Natural killer cell (primary cell): ENCODE measurements at regions not wholly inside any gene's neighbourhood (a gene's known extent, or its start where the extent isn't known, plus 50 kb on each side); places are given as distances from the start of the nearest gene placed in this dataset.

Source experiments
- ATAC-seq, 3 donors: fragments of 150-1000 bp in 2 of 3; fragments of 200-7000 bp in 1 of 3; cut with Tn5 transposase; 1 replicate in 1 of 3; 2 replicates in 2 of 3; pipeline ENCODE4 v1.10.0; 2021; ENCODE audit warnings: mild to moderate bottlenecking in 2 of 3, moderate library complexity in 2 of 3
- DNase-seq, 2 donors: peaks; one replicate each; pipeline versions ENCODE4 v3.0.0 to v3.0.0-alpha.2; 2013 to 2021; ENCODE audit warnings: mixed read lengths in 1 of 2
- H3K27ac ChIP-seq: one replicate; pipeline ENCODE4 v1.5.1; 2013; ENCODE audit warnings: mild to moderate bottlenecking, low read length
- H3K27me3 ChIP-seq: one replicate; pipeline ENCODE4 v1.6.1; 2013; ENCODE audit warnings: low read length; ENCODE audit not compliant: control insufficient read depth, insufficient read depth
- H3K36me3 ChIP-seq: one replicate; pipeline ENCODE4 v1.6.1; 2013; ENCODE audit warnings: low read length; ENCODE audit not compliant: control insufficient read depth, insufficient read depth
- H3K4me1 ChIP-seq: one replicate; pipeline ENCODE4 v1.6.1; 2013; ENCODE audit warnings: low read length; ENCODE audit not compliant: control insufficient read depth, insufficient read depth
- H3K4me3 ChIP-seq: one replicate; pipeline ENCODE4 v1.5.1; 2013; ENCODE audit warnings: low read length
- H3K9me3 ChIP-seq: one replicate; pipeline ENCODE4 v1.6.1; 2013; ENCODE audit warnings: low read length; ENCODE audit not compliant: control insufficient read depth, insufficient read depth
- H3K27ac Mint-ChIP-seq, 2 donors: one replicate each; pipeline ENCODE4 v1.8.0; 2022; ENCODE audit warnings: mild to moderate bottlenecking in 2 of 2, mixed read lengths in 2 of 2, moderate library complexity in 1 of 2
- H3K27me3 Mint-ChIP-seq, 2 donors: one replicate each; pipeline ENCODE4 v1.8.0; 2022; ENCODE audit warnings: low read depth in 2 of 2, mixed read lengths in 2 of 2
- H3K36me3 Mint-ChIP-seq: one replicate; pipeline ENCODE4 v1.8.0; 2022; ENCODE audit warnings: mixed read lengths
- H3K4me1 Mint-ChIP-seq, 2 donors: one replicate each; pipeline ENCODE4 v1.8.0; 2022; ENCODE audit warnings: mixed read lengths in 2 of 2
- H3K4me3 Mint-ChIP-seq: one replicate; pipeline ENCODE4 v1.8.0; 2022; ENCODE audit warnings: mild to moderate bottlenecking, moderate library complexity, mixed read lengths
- H3K9me3 Mint-ChIP-seq, 2 donors: one replicate each; pipeline ENCODE4 v1.8.0; 2022; ENCODE audit warnings: mixed read lengths in 2 of 2
- CTCF ChIP-seq: fragments of 200-600 bp; IDR thresholded peaks from one replicate; pipeline ENCODE4 v1.8.0; 2022; ENCODE audit warnings: antibody characterized with exemption
- WGBS: methylation state at CpG from one replicate; pipeline ENCODE4 v1.1.7; 2013; ENCODE audit warnings: missing lambda C conversion rate; ENCODE audit not compliant: insufficient coverage; 5-methylcytosine and 5-hydroxymethylcytosine counted together
- intact Hi-C: fragments of 100-400 bp; cut with micrococcal nuclease; formaldehyde crosslinking; loops from one replicate; pipeline ENCODE4 v1.14.2; 2022

- no peaks in the 10 kb centered on the region for H3K36me3 Mint-ChIP-seq
- no peak overlapping the region for H3K27ac ChIP-seq
- H3K9me3 ChIP-seq = no peaks in the 10 kb centered on the region
- no peaks in the 10 kb centered on the region for H3K4me1 ChIP-seq
- no peak overlapping the region for H3K4me3 ChIP-seq
- peaks cover 10 to 18% of the 10 kb centered on the region in 2 donors for H3K9me3 Mint-ChIP-seq
- 78% methylated on average over 3 of the region's 3 CpGs for WGBS
- TF ChIP-seq CTCF = no peak
- H3K27me3 ChIP-seq = no peaks in the 10 kb centered on the region
- H3K27ac Mint-ChIP-seq = no peak overlapping the region
- intact Hi-C loops = no loop called here
- no peaks in the 10 kb centered on the region for H3K4me1 Mint-ChIP-seq
- H3K36me3 ChIP-seq = no peaks in the 10 kb centered on the region
- no peak for DNase-seq
- ATAC-seq = no peak
- H3K27me3 Mint-ChIP-seq = no peaks in the 10 kb centered on the region
- no peak overlapping the region for H3K4me3 Mint-ChIP-seq
Observed at GRCh38 chr4:30667919-30668318, 52.2 kb upstream of the PCDH7 start.

GRCh38 chr4:30670206-30670605, 50.0 kb upstream of the PCDH7 start:
- Histone ChIP-seq H3K36me3 (no peaks in the 10 kb centered on the region), H3K27me3 (no peaks in the 10 kb centered on the region), H3K27ac (no peak overlapping the region), H3K9me3 (no peaks in the 10 kb centered on the region), H3K4me1 (no peaks in the 10 kb centered on the region), H3K4me3 (no peak overlapping the region)
- no peak overlapping the region for H3K4me3 Mint-ChIP-seq
- WGBS = 76% methylated on average over 3 of the region's 3 CpGs
- H3K27me3 Mint-ChIP-seq = no peaks in the 10 kb centered on the region
- H3K27ac Mint-ChIP-seq = no peak overlapping the region
- TF ChIP-seq CTCF = no peak
- no peaks in the 10 kb centered on the region for H3K4me1 Mint-ChIP-seq
- ATAC-seq (no peak), DNase-seq (no peak)
- intact Hi-C loops = no loop called here
- H3K9me3 Mint-ChIP-seq = peaks cover 17 to 26% of the 10 kb centered on the region in 2 donors
- H3K36me3 Mint-ChIP-seq = no peaks in the 10 kb centered on the region
